ENCODE measurements at regions not wholly inside any gene's neighbourhood (a gene's known extent, or its start where the extent isn't known, plus 50 kb on each side); places are given as distances from the start of the nearest gene placed in this dataset.

- Histone ChIP-seq H3K4me1 (peaks cover 0 to 22% of the 10 kb centered on the region in 2 donors), H3K9me3 (no peaks in the 10 kb centered on the region), H3K27ac (no peak overlapping the region), H3K4me3 (no peak overlapping the region), H3K36me3 (no peaks in the 10 kb centered on the region), H3K27me3 (no peaks in the 10 kb centered on the region)
- TF ChIP-seq, protein P1, sequence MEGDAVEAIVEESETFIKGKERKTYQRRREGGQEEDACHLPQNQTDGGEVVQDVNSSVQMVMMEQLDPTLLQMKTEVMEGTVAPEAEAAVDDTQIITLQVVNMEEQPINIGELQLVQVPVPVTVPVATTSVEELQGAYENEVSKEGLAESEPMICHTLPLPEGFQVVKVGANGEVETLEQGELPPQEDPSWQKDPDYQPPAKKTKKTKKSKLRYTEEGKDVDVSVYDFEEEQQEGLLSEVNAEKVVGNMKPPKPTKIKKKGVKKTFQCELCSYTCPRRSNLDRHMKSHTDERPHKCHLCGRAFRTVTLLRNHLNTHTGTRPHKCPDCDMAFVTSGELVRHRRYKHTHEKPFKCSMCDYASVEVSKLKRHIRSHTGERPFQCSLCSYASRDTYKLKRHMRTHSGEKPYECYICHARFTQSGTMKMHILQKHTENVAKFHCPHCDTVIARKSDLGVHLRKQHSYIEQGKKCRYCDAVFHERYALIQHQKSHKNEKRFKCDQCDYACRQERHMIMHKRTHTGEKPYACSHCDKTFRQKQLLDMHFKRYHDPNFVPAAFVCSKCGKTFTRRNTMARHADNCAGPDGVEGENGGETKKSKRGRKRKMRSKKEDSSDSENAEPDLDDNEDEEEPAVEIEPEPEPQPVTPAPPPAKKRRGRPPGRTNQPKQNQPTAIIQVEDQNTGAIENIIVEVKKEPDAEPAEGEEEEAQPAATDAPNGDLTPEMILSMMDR (IDR thresholded peaks at IDR 0.05): no peak
- intact Hi-C loops (cut with DNase I): loop anchor here (5.0 kb wide), 1 partner anchor 46 kb away; no protein-coding TSS in a partner anchor
- no peak for DNase-seq (ENCODE audit: low spot score in 2 of 2)
Observed at GRCh38 chr20:53871541-53871940, 198.9 kb downstream of the BCAS1 start.

DNA sequence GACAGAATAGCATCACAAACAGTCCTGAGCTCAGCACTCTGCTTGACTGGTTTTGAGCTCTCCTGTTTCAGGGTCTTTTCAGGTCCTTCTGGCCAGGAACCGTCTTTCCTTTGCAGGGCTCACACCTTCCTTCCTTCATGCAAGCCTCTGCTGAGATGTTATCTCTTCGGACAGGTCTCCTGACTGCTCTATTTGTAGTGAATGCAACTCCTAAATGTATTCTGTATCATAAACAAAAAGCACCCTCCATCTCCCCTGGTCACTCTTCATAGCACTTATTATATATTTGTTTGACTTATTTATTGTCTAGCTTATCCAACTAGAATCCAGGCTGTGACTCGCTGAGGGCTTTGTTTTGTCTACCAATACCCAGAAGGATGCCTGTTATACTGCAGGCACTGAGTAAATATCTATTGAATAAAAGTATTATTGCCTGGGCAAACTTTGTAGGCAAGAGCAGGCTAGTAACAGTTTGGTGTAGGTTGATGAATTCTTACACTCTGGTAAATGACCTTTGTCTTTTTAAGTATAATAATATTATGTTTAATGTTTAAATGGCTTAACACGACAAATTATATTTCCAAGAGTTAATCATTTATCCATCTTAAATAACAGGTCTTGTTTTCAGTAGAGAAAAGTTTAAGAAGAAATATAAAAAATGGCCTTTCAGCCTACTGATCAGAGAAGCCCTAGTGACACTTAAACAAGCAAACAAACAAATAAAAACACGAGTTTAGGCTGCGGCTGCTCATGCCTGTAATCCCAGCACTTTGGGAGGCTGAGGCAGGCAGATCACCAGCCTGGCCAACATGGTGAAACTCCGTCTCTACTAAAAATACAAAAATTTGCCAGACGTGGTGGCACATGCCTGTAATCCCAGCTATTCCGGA is 199.7 kb downstream of the BCAS1 start:
- intact Hi-C loops (cut with DNase I): loop anchor here (5.0 kb wide), 1 partner anchor 47 kb away; no protein-coding TSS in a partner anchor
- H3K4me1 ChIP-seq: peaks cover 0 to 25% of the 10 kb centered on the region in 2 donors
- H3K4me3 ChIP-seq: no peak overlapping the region
- no peak overlapping the region for H3K27ac ChIP-seq
- TF ChIP-seq, protein P1 (IDR thresholded peaks at IDR 0.05): no peak
- no peaks in the 10 kb centered on the region for H3K36me3 ChIP-seq
- no peaks in the 10 kb centered on the region for H3K27me3 ChIP-seq
- H3K9me3 ChIP-seq: no peaks in the 10 kb centered on the region
- no peak for DNase-seq (ENCODE audit: low spot score in 2 of 2)

DNA sequence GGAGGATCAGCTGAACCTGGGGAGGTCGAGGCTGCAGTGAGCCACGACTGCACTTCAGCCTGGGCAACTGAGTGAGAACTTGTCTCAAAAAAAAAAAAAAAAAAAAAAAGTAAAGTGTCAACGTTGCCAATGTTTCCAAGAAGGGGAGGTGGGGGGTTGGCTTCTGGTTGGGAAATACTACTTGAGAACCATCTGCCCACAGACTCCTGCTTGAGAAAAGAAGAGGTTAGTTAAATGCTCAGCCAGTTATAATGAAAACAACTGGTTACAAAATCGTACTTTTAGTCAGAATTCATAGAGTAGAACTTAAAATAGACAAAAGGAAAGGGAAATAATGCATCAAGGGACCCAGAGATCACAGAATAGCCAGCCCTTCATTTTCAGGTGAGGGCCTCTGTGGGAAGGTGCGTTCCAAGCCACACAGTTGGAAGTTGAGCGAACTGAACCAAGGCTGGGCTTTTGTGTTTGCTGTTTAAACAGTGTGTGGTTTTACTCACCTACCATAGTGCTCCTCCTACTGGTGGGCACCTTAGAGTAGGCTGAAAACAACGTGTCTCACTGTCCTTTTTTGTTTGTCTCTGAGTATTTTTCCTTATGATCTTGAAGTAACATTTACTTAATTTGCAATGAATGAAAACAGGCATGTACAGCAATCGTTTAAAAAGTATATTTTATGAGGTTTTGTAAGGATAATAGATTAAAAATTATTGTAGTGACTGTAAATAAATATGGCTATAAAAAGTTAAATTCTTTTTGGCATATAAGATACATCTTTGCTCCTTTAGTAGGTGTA is 200.7 kb downstream of the BCAS1 start:
- intact Hi-C loops (cut with DNase I): loop anchor here (2.0 to 5.0 kb wide), 3 partner anchors 42 to 291 kb away; no protein-coding TSS in a partner anchor
- Histone ChIP-seq H3K4me1 (peaks cover 0 to 29% of the 10 kb centered on the region in 2 donors), H3K9me3 (no peaks in the 10 kb centered on the region), H3K36me3 (no peaks in the 10 kb centered on the region), H3K27me3 (no peaks in the 10 kb centered on the region), H3K4me3 (no peak overlapping the region), H3K27ac (no peak overlapping the region)
- TF ChIP-seq, protein P1 (IDR thresholded peaks at IDR 0.05): peak; percentile 47 to 73 (median 64)
- peak in 1 of 2 donors; percentile 79 for DNase-seq (ENCODE audit: low spot score in 2 of 2)

GRCh38 chr20:53867741-53868351 is 202.5 kb downstream of the BCAS1 start:
- Histone ChIP-seq H3K27me3 (no peaks in the 10 kb centered on the region), H3K36me3 (no peaks in the 10 kb centered on the region), H3K27ac (no peak overlapping the region), H3K4me1 (peaks cover 0 to 27% of the 10 kb centered on the region in 2 donors), H3K4me3 (no peak overlapping the region), H3K9me3 (no peaks in the 10 kb centered on the region)
- intact Hi-C loops (cut with DNase I): loop anchor here (2.0 to 5.0 kb wide), 2 partner anchors 41 to 289 kb away; no protein-coding TSS in a partner anchor
- TF ChIP-seq, protein P1 (IDR thresholded peaks at IDR 0.05): no peak
- DNase-seq (ENCODE audit: low spot score in 2 of 2): no peak

All from ascending aorta (tissue), 2 donors.